ENCODE measurements at regions not wholly inside any gene's neighbourhood (a gene's known extent, or its start where the extent isn't known, plus 50 kb on each side); places are given as distances from the start of the nearest gene placed in this dataset.
A peak's percentile ranks its signal among the peaks of the same experiment; 100 is the strongest.

DNA sequence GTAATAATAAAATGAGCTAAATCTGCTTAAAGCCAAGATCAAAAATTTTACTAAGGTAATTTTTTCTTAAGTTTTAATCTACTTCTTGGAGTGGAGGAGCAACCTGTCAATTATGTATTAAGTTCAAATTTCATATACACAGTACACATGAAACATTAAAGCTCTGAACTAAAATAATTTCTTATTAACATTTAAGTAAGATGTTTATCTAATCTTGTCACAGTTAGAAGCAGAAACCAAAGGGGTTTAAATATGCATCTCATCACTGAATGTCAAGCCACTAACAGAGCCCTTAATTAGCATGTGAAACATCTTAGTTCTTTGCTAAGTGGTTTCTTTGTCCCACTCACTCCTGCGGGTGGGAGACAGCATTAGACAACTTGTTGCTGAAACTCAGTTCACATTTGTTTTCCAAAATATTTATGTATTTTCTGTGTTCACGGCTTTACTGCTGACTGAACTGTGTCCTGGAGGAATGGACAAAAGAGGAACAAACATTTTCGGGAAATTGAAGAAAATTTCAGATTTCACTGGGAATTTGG is 130.9 kb upstream of the MBL2 start:
- DNase-seq (ENCODE audit: low read depth), result no peak

GRCh38 chr10:52900593-52900992 is 128.0 kb upstream of the MBL2 start:
- DNase-seq (ENCODE audit: low read depth), result no peak

DNA sequence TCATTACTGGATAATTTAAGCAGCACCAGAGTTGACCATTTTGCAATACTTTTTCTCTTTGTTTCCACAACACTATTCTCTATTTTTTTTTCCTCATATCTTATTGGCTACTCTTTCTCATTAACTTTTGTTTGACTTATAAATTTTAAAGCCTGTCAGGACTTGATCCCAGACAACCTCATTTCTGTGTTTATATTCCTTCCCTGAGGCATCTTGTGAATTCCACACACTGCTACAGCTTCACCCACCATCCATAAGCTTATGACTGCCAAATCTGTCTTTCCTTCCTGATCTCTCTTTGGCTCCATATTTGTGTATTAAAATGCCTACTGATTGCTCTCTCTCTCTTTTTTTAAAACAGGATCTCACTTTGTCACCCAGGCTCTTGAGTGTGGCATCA is 124.6 kb upstream of the MBL2 start:
- DNase-seq (ENCODE audit: low read depth), result no peak

- DNase-seq (ENCODE audit: low read depth), result no peak
These were observed 122.5 kb upstream of the MBL2 start for GRCh38 chr10:52895059-52895458.

DNA sequence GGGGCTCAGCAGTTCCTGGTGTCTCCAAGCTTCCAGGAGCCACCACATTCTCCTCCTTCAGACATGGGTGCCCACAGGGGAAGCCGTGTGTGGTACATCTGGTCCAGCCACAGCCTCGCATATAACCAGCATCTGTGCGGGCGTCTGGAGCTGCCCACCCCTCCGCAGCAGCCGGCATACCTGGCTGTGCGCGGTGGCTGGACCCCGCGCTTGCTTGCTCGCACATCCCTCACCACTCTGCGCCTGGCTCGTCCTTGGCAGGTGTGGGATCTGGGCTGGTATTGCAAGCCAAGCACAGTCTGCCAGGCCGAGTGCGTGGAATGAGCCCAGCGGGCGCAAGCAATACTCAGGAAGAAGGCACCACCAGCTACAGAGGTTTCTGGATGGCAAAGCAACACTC is 117.7 kb upstream of the MBL2 start:
- no peak for DNase-seq (ENCODE audit: low read depth)

- no peak for DNase-seq (ENCODE audit: low read depth)
These were observed 117.0 kb upstream of the MBL2 start for GRCh38 chr10:52889611-52890010.

DNA sequence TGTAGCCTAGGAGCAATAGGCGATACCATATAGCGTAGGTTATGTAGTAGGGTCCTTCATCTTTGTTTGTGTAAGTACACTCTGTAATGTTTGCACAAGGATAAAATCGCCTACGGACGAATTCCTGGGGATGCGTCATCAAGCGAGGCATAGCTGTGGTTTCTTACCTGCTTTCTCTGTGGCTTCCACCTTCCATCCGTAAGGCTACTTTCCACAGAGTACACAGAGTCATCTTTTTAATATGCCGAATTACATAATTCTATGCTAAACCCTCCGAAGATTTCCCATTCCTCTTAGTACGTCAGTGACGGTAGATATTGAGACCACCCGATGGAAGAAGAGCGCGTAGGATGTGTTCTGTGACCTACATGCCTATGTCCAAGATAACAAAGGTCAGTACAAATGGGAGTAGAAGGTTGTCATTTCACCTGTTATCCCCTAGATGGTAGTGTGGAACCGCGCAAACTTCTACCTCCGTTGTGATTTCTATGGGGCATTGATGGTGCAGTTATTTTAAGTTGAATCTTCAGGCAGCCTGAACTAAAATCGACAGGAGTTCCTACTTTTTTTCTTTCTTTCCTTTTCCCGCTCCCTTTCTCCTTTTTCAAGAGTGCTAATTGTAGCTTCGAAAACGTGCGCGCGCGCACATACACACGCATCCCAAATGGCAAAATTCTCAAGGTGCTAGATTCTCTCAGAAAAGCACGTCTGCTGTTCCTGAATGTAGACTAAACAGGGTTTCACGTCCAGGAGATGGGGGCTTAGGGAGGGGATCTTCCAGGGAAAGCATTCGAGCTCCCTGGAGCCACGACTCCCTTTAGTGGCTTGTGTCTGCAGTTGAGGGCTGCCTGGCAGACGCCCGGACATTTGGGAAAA is 111.7 kb upstream of the MBL2 start:
- DNase-seq (ENCODE audit: low read depth), result peak; percentile 71

DNA sequence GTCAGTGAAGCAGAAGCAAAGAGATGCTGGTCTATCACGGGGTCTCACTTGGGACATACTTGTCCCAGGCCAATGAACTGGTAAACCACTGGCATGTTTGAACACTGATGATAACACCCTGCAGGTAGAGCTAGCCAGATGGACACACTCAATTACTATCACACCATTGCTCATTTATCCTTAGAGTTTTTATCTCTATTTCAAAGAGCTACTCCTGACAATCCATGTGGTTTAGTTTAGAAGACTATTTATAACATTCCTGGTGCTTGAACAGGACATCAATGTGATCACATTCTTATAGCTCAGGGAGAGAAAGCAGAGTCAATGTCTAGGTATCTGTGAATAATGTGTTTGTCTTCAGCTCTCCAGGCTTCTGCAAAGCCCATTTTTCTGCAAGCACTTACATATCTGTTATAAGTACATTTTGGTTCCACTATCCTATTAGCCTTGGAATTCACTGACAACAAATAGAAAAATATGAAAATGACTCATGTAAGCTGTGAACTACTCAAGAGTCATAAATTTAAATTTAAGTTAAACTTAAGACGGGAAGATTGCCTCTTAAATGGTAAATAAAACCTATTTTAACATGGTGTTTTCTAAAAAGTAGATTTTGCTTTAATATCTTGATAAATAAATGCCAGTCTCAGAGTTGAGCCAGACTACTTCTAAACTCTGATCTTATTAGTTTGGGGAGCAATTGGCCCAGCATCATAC is 106.7 kb upstream of the MBL2 start:
- no peak for DNase-seq (ENCODE audit: low read depth)

DNA sequence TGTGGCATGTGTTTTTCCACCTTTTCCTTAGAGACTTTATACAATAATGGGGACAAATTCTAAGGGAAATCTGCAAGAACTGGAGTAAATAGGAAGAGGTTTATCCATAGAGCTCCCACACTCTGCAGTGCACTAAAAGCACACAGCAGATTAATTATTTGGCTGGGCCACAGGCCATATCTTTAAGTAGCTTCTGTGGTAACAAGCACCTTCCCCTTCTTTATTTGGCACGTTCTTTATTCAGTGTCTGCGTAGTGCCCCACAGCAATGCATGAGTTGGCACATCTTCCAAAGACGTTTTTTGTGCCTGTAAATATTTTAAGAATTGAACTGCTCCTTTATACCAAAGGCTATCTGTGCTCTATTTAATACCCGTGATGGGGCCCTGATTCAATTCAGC is 104.9 kb upstream of the MBL2 start:
- DNase-seq (ENCODE audit: low read depth), result no peak

- DNase-seq (ENCODE audit: low read depth), result no peak
These were observed 102.8 kb upstream of the MBL2 start for GRCh38 chr10:52875336-52875735.

DNA sequence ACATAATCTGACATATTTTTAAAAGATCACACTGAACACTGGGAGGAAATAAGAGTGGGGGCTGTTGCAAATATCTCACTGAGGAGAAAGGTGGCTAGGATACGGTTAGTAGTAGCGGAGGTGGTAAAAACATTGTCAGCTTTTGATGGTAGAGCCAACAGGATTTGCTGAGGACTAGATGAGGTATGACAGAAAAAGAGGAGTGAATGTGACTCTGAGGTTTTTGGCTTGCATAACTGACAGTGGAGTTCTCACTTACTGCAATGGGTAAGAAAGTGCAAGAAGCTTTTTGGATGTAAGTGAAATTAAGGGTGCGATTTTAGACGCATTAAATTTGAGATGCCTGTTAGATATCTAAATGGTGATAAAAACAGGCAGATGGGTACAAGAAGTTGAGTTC is 102.0 kb upstream of the MBL2 start:
- DNase-seq (ENCODE audit: low read depth), result no peak

DNA sequence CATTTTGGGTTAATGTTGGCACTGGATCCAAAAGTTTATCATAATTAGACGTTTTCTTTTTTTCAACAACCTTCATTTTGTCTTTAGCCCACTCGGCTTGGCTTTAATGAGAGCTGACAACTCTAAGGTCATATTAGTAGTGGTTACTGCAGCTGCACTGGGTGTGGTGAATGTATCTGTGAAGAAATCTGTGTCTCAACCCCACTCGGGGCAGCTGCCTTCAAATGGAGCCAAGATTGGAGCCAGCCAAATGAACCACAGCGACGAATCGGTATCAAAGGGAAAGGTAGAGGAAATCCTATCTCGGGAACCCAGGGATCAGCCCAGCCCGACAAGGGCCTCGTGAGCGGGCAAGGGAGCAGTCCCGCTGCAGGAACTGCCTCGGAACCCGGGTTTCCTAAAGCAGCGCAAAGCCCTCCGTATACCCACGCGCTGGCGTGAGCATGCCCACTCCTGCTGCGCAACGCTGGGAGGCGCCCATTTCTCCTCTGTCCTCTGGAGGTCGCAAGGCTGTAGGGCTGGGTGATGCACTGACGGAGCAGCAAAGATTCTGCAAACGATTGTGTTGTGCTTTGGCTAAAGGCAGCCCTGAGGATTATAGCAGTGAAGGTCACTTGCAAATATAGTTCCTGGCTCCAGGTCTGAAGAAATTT is 98.7 kb upstream of the MBL2 start:
- DNase-seq (ENCODE audit: low read depth), result peak; percentile 69

DNA sequence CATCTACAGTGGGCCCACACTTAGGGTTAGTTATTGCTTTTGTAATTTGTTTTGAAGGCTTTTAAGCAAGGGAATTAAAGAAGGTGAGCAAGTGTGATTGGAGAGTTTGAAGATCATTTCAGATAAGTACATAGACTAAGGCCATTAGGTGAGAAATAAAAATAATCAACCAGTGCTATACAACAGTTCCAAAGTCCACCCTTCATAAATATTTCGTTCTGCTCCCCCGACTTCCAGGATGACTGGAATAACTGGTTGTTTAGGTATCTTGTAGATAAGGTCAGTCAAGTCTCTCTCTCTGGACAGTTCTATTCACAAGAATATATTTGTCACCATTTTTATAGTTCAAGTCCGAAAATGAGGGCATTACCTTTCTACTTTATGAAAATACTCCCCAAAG is 98.0 kb upstream of the MBL2 start:
- DNase-seq (ENCODE audit: low read depth), result no peak

- DNase-seq (ENCODE audit: low read depth), result no peak
These were observed 97.3 kb upstream of the MBL2 start for GRCh38 chr10:52869864-52870263.

GRCh38 chr10:52865213-52865612 is 92.6 kb upstream of the MBL2 start:
- DNase-seq (ENCODE audit: low read depth), result no peak

GRCh38 chr10:52864201-52865106 is 91.9 kb upstream of the MBL2 start:
- DNase-seq (ENCODE audit: low read depth), result peak; percentile 96

DNA sequence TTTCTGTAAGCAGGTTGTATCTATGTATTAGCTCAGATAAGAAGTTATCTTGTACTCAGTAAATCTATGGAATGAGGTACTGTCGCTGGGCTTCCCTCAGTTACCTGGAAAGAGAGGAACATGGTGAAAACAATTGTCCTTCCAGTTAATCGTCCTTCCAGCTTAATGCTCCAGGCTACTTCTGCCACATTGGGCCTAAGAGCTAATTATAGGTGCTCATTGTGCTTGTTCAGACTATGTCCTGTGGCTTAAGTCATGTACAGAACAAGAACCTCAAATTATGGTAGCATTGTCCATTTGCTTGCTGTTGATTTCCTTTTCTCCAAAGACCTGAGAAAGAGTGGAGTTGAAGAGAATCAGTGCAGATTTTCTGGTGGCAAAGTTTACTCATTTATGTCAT is 86.1 kb upstream of the MBL2 start:
- DNase-seq (ENCODE audit: low read depth), result no peak

GRCh38 chr10:52855546-52856325 is 83.2 kb upstream of the MBL2 start:
- no peak for DNase-seq (ENCODE audit: low read depth)

DNA sequence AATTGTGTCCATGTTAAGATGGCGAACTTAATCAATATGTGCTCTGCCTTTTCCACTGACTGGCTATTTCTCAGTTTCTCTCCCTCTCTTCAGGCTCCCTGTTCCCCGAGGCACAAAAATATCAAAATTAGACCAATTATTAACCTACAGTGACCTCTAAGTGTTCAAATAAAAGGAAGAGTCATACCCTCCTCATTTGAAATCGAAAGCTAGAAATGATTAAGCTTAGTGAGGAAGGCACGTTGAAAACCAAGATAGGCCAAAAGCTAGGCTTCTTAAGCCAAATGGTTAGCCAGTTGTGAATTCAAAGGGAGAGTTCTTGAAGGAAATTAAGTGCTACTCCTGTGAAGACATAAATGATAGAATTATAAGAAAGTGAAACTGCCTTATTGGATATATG is 81.1 kb upstream of the MBL2 start:
- DNase-seq (ENCODE audit: low read depth), result no peak

- no peak for DNase-seq (ENCODE audit: low read depth)
These were observed 64.2 kb upstream of the MBL2 start for GRCh38 chr10:52836816-52837215.
